Fibroblast of skin of left biceps (primary cell): ENCODE measurements at regions not wholly inside any gene's neighbourhood (a gene's known extent, or its start where the extent isn't known, plus 50 kb on each side); places are given as distances from the start of the nearest gene placed in this dataset.
"Not testable (repeated sequence)": the region's sequence is repeated elsewhere in the genome, so short reads cannot be mapped to it uniquely, and the experiment has no call there.

ENCODE experiments used
- DNase-seq, 2 experiments: peaks; one replicate each; pipeline ENCODE4 v3.0.0-alpha.2; 2013; ENCODE audit warnings: low read depth in 2 of 2

- DNase-seq, result no peak
Measured at GRCh38 chr14:54010981-54011380, 54.4 kb upstream of the BMP4 start.

GRCh38 chr14:54023027-54023426 lies 66.4 kb upstream of the BMP4 start:
- no peak for DNase-seq

- DNase-seq, result no peak
Measured at GRCh38 chr14:54025661-54026060, 69.0 kb upstream of the BMP4 start.

- no peak for DNase-seq
Measured at GRCh38 chr14:54026671-54027070, 70.0 kb upstream of the BMP4 start.

- DNase-seq, result not testable (repeated sequence)
Measured at GRCh38 chr14:54030996-54031395, 74.4 kb upstream of the BMP4 start.

GRCh38 chr14:54033285-54033684 lies 76.7 kb upstream of the BMP4 start:
- DNase-seq, result not testable (repeated sequence)

GRCh38 chr14:54038724-54039123 lies 82.1 kb upstream of the BMP4 start:
- no peak for DNase-seq

GRCh38 chr14:54039311-54039710 lies 82.7 kb upstream of the BMP4 start:
- DNase-seq, result no peak

- DNase-seq, result peak in 1 of 2 experiments; percentile 3
Measured at GRCh38 chr14:54040846-54041245, 84.2 kb upstream of the BMP4 start.

- DNase-seq, result no peak
Measured at GRCh38 chr14:54046250-54046649, 89.6 kb upstream of the BMP4 start.

GRCh38 chr14:54047645-54048308 lies 91.2 kb upstream of the BMP4 start:
- DNase-seq, result no peak

- DNase-seq, result no peak
Measured at GRCh38 chr14:54048311-54048710, 91.7 kb upstream of the BMP4 start.

GRCh38 chr14:54048736-54049135 lies 92.1 kb upstream of the BMP4 start:
- DNase-seq, result no peak

GRCh38 chr14:54050759-54051158 lies 94.1 kb upstream of the BMP4 start:
- DNase-seq, result no peak

GRCh38 chr14:54052696-54053385 lies 96.2 kb upstream of the BMP4 start:
- no peak for DNase-seq

- DNase-seq, result no peak
Measured at GRCh38 chr14:54053386-54053745, 96.7 kb upstream of the BMP4 start.

- DNase-seq, result no peak
Measured at GRCh38 chr14:54058505-54058904, 101.9 kb upstream of the BMP4 start.

GRCh38 chr14:54083549-54084239 lies 127.1 kb upstream of the BMP4 start:
- DNase-seq, result no peak

GRCh38 chr14:54085232-54085761 lies 128.7 kb upstream of the BMP4 start:
- no peak for DNase-seq

- DNase-seq, result no peak
Measured at GRCh38 chr14:54085841-54086240, 129.2 kb upstream of the BMP4 start.

- no peak for DNase-seq
Measured at GRCh38 chr14:54086767-54087166, 130.1 kb upstream of the BMP4 start.

- no peak for DNase-seq
Measured at GRCh38 chr14:54087376-54087775, 130.8 kb upstream of the BMP4 start.

- DNase-seq, result no peak
Measured at GRCh38 chr14:54088271-54088670, 131.6 kb upstream of the BMP4 start.
